Spinal cord (tissue), 9 donors: ENCODE measurements at regions not wholly inside any gene's neighbourhood (a gene's known extent, or its start where the extent isn't known, plus 50 kb on each side); places are given as distances from the start of the nearest gene placed in this dataset.

Source experiments
- DNase-seq, 6 donors: peaks; one replicate each; pipeline versions ENCODE4 v3.0.0 to v3.0.0-alpha.2; 2013 to 2015; ENCODE audit warnings: low spot score in 6 of 6, low read depth in 4 of 6
- H3K27ac ChIP-seq: one replicate; pipeline ENCODE4 v1.5.1; 2013; ENCODE audit warnings: low read depth, low read length, control low read depth
- H3K27me3 ChIP-seq: one replicate; pipeline ENCODE4 v1.6.1; 2013; ENCODE audit warnings: low read length; ENCODE audit not compliant: control insufficient read depth, insufficient read depth
- H3K36me3 ChIP-seq: one replicate; pipeline ENCODE4 v1.6.1; 2013; ENCODE audit warnings: low read length; ENCODE audit not compliant: control insufficient read depth, insufficient read depth
- H3K4me1 ChIP-seq: one replicate; pipeline ENCODE4 v1.6.1; 2013; ENCODE audit warnings: low read length; ENCODE audit not compliant: control insufficient read depth, insufficient read depth
- H3K4me3 ChIP-seq: one replicate; pipeline ENCODE4 v1.5.1; 2013; ENCODE audit warnings: low read depth, low read length, control low read depth
- H3K9me3 ChIP-seq: one replicate; pipeline ENCODE4 v1.6.1; 2013; ENCODE audit warnings: low read length; ENCODE audit not compliant: control insufficient read depth, insufficient read depth
- WGBS: methylation state at CpG from one replicate; pipeline ENCODE4 v1.1.5; 2013; ENCODE audit warnings: missing lambda C conversion rate; ENCODE audit not compliant: insufficient coverage; 5-methylcytosine and 5-hydroxymethylcytosine counted together
- donor health status: healthy.

DNA sequence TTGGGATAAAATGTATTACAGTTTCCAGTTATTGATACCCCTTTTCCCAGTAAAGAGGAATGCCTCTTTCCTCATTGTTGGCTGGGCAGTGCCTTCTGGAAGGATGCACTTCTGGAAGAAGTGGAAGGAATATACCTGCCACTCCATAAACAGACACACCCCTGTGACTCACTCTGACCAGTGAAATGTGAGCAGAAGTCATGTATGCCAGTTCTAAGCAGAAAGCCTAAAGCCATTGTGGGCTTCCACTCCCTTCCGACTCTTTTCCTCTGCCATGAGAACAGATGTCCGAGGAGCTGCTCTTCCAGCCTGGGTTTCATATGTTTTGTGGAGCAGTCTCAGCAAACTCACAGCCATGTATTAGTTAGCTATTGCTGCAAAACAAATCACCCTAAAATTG, 166.1 kb upstream of the SERP2 start:
- no peaks in the 10 kb centered on the region for H3K27me3 ChIP-seq
- no peaks in the 10 kb centered on the region for H3K9me3 ChIP-seq
- no CpG with 5 or more reads among the region's 2 CpGs for WGBS
- no peak overlapping the region for H3K4me3 ChIP-seq
- DNase-seq = no peak
- no peaks in the 10 kb centered on the region for H3K36me3 ChIP-seq
- no peak overlapping the region for H3K27ac ChIP-seq
- H3K4me1 ChIP-seq = peaks cover 3% of the 10 kb centered on the region

DNA sequence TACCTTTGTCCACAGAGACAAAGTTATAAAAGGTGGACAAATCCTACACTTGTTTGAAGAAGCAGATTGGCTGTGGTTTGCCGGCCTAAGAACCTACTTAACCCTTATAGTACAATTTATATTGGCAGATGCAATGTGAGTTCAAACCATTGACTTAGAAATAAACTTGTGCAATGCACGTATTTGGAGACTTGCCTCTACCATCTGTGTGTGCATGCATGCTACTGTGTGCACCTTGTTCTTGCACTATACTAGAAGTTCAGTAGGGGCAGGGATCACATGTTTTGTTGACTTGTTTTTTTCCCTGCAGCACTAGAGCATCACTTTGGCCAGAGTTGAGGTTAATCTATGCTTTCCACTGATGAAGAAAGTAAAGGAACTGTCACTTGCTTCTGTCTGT, 163.1 kb upstream of the SERP2 start:
- no peak for DNase-seq
- WGBS = 71% methylated on average over 1 of the region's 2 CpGs
- Histone ChIP-seq H3K27me3 (no peaks in the 10 kb centered on the region), H3K4me3 (no peak overlapping the region), H3K9me3 (no peaks in the 10 kb centered on the region), H3K27ac (no peak overlapping the region), H3K4me1 (peaks cover 3% of the 10 kb centered on the region), H3K36me3 (no peaks in the 10 kb centered on the region)

DNA sequence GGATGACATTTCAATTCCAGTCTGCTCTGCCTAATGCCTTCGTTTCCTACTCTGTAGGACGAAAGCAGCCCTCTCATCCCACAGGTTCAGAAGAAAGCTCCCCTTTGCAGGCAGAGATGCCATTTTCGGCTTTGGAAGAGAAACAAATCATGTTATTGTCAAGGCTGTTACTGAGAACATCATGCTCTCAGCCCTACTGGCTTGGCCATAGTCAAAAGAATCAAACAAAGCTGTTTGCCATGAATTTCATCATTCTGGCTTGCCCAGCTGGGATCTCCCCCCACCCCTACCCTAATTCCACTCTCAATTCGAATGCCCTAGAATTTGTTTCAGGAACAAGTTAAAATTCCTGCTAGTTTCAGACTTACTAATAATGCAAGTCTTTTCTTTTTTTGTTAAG, 162.3 kb upstream of the SERP2 start:
- Histone ChIP-seq H3K9me3 (no peaks in the 10 kb centered on the region), H3K4me3 (no peak overlapping the region), H3K27ac (no peak overlapping the region), H3K36me3 (no peaks in the 10 kb centered on the region), H3K4me1 (peaks cover 3% of the 10 kb centered on the region), H3K27me3 (no peaks in the 10 kb centered on the region)
- peak in 2 of 6 donors; percentile 37 to 50 for DNase-seq
- 33% methylated on average over 1 of the region's 4 CpGs for WGBS

DNA sequence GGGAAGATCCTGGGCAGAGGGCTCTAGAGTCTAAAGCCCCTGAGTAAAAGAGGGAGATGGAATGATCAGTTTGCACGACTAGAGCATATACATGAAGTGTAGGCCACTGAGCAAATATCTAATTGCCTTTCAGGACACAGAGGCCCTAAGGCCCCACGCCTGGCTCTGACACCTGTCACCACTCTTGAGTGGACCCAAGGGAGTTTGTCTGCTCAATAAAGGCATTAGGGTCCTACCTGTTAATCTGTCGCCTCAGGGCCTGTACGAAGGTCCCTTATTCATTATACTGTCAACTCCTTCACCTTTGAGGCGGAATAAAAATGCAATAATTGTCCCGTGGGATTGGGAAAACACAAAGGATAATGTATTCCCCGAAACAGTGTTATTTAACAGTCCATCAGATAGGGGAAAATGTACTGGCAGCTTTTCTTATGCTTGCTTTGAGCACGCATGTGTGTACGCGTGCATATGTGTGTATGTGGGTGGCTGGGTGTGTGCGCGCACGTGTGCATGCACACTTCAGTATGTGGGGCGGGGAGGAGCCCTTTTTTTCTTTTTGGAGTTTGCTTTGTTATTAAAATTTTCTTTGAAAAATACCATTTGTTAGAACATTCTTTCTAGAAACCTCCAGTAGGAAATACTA, 161.8 kb upstream of the SERP2 start:
- Histone ChIP-seq H3K9me3 (no peaks in the 10 kb centered on the region), H3K4me1 (peaks cover 3% of the 10 kb centered on the region), H3K4me3 (no peak overlapping the region), H3K36me3 (no peaks in the 10 kb centered on the region), H3K27ac (no peak overlapping the region), H3K27me3 (no peaks in the 10 kb centered on the region)
- 78% methylated on average over 5 of the region's 14 CpGs for WGBS
- DNase-seq = no peak

DNA sequence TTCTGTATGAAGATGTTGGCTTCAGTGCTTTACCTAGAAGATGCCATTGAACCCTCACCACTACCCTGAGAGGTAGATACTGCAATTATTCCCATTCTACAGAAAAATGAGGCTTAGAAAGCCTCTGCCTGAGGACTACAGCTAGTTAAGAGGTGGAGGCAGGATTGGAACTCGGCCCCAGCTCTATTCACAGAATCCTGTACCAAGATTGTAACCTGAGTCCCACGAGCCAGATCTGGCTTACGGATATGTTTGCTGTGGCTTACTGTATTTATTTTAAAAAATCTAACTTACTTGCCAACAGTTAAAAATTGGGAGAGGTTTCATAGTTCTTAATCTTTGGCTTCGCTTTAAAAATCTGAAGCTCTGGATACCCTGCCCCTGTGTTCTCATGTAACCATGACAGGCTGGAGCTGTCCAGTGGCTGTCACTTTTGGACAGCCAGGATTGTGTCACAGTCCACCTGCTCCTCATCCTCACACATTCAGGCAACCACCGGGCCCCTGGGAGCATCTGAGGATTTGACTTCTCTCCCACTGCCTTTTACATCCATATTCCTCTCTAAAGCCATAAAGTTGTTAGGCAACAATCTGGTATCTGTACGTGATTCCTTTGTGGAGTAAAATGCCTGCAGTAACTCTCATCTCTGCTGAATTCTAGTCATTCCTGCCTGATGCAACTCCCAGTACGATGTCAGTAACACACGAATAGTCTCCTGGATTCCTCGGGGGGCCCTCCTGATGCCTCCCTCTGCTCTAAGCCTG, 160.8 kb upstream of the SERP2 start:
- DNase-seq = no peak
- Histone ChIP-seq H3K27ac (no peak overlapping the region), H3K36me3 (no peaks in the 10 kb centered on the region), H3K9me3 (no peaks in the 10 kb centered on the region), H3K27me3 (no peaks in the 10 kb centered on the region), H3K4me3 (no peak overlapping the region), H3K4me1 (peaks cover 3% of the 10 kb centered on the region)
- WGBS = 46% methylated on average over 5 of the region's 9 CpGs

DNA sequence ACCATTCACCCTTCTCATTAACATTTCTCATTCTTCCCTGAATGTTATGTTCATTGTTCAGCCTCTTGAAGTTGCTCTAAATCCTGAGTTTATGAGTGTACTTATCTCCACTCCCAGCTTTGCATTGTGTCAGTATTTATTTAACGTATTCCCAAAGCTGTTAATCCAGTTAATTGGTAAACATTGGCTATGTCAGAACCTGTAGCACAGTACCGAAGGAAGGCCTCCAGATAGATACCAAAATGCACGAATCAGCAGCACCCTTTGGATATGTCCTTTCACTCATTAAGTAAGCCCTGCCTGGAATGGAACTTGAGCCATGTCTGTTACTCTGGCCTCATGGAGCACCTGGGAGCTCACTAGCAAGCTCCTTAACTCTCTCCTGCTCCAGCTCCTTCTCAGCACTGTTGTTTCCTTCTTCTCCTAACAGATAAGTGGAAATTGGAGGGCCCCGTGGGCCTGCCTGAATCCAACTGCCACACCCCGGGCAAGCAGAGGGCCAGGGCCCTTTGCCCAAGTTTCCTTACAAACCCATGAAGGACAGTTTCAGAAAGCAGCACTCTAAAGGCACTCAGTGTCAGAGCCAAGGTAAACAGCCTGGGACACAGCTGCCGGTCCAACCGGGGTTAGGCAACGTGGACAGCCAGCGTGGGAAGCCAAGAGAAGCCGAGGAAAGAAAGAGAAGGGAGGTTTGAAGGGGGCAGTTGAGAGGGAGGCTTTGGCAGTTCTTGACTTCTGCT, 155.0 kb upstream of the SERP2 start:
- no peak overlapping the region for H3K27ac ChIP-seq
- H3K36me3 ChIP-seq = no peaks in the 10 kb centered on the region
- H3K4me3 ChIP-seq = no peak overlapping the region
- no peaks in the 10 kb centered on the region for H3K27me3 ChIP-seq
- peaks cover 8% of the 10 kb centered on the region for H3K4me1 ChIP-seq
- no peak for DNase-seq
- WGBS = 64% methylated on average over 9 of the region's 10 CpGs
- H3K9me3 ChIP-seq = no peaks in the 10 kb centered on the region

DNA sequence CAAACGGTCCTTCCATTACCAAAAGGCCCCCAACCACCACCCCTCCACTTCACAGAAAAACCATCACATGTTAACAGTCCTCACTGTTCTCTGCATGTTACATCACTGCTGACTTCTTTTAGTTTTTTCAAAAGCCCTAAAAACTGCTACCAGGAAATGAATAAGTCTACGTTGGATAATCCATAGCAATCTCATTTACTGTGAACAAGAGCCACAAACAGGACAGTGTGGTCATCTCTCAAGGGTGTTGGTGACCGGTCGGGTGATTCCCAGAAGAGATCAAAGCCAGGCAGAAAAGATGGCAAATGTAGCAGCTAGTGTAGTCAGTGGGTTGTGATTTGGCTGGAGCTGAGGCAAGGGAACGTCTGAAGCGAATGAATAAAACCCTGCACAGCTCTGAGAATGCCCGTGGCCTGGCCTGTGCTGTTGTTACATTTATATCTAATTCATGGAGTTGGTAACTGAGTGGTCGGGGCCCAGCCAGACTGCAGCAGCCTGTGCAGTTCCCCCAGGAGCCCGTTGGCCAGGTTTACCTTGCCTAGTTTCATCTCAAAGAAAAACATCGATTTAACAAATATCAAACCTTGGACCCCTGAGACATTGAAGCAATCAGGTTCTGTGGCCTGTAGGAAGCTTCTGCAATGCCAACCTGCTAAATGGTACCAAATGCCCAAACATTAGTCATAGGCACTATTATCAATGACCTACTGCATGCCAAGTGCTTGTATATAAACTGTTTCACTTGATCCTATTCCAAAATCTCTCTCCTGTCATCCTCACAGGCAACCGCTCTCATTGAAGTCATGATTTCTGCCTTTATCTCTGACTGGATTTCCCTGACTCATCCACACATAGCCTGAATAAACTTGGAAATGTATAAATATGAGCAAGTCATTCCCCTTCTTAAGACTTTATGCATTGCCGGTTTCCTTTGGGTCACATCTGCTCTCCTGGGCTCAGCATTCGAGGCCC, 153.8 kb upstream of the SERP2 start:
- DNase-seq = peak in 1 of 6 donors; percentile 24
- H3K27ac ChIP-seq = no peak overlapping the region

DNA sequence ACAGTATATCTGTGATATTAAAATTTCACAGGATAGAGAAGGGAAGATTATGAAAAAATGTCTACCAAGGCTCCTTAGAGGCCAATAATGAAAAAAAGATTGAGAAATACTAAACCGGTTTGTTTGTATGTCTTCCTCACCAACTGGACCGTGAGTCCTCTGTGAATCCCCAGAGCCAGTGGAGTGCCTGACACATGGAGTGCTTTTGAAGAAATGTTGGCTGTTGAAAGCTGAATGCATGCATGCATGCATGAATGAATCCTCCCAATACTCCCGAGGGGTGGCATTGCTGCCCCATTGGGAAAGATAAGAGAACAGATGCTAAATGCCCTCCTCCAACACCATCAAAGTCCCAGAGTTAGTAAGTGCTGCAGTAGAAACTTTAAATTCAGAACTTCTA, 152.7 kb upstream of the SERP2 start:
- Histone ChIP-seq H3K4me3 (no peak overlapping the region), H3K4me1 (peaks cover 8% of the 10 kb centered on the region), H3K27ac (no peak overlapping the region), H3K9me3 (no peaks in the 10 kb centered on the region), H3K27me3 (no peaks in the 10 kb centered on the region), H3K36me3 (no peaks in the 10 kb centered on the region)
- DNase-seq = peak in 1 of 6 donors; percentile 42
- WGBS = 64% methylated on average over 2 of the region's 3 CpGs

More for the DNA sequence above, 153.8 kb upstream of the SERP2 start:
- H3K4me1 ChIP-seq = peaks cover 8% of the 10 kb centered on the region
- WGBS = 75% methylated on average over 11 of the region's 13 CpGs
- H3K9me3 ChIP-seq = no peaks in the 10 kb centered on the region
- H3K36me3 ChIP-seq = no peaks in the 10 kb centered on the region
- H3K4me3 ChIP-seq = no peak overlapping the region
- no peaks in the 10 kb centered on the region for H3K27me3 ChIP-seq

DNA sequence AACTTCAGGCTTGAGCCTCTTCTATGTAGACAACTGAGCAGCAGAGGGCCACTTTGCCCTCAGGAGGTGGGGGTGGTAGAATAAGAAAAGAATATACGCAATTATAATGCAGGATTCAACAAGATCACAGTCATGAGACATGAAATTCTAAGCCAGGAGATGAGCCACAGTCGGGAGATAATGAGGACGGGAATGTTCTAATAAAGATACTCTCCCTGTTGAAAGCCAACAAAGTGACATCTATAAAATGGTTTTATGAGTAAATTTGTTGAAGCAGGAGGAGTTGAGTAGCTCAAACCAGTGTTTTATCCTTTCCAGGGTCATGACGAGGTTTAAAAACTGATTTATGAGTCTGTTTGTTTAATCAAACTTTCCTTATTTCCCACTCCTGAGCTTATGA, 152.0 kb upstream of the SERP2 start:
- no peak for DNase-seq
- Histone ChIP-seq H3K9me3 (no peaks in the 10 kb centered on the region), H3K27ac (no peak overlapping the region), H3K4me3 (no peak overlapping the region), H3K36me3 (no peaks in the 10 kb centered on the region), H3K4me1 (peaks cover 8% of the 10 kb centered on the region), H3K27me3 (no peaks in the 10 kb centered on the region)
- WGBS = no CpG with 5 or more reads among the region's 4 CpGs
